ENCODE measurements at regions not wholly inside any gene's neighbourhood (a gene's known extent, or its start where the extent isn't known, plus 50 kb on each side); places are given as distances from the start of the nearest gene placed in this dataset.

GRCh38 chr1:182249201-182249676 is 142.4 kb downstream of the GLUL start (continued):
- TF ChIP-seq ZNF577 (CRISPR knock-in tag; IDR thresholded peaks at IDR 0.05; ENCODE audit: borderline replicate concordance, low read depth) (no peak), FOSL2 (CRISPR knock-in tag; IDR thresholded peaks at IDR 0.05) (peak; percentile 43; the same call in 1 of the 2 replicates), ISX (CRISPR knock-in tag; conservative IDR thresholded peaks at IDR 0.05) (no peak), SP2 (CRISPR knock-in tag; IDR thresholded peaks at IDR 0.05) (no peak), DZIP1 (CRISPR knock-in tag; IDR thresholded peaks at IDR 0.05) (no peak), ZNF460 (CRISPR knock-in tag; IDR thresholded peaks at IDR 0.05; ENCODE audit: borderline replicate concordance) (no peak), MAZ (IDR thresholded peaks at IDR 0.05; ENCODE audit: borderline replicate concordance, low read depth, low read length) (no peak), MAZ (CRISPR knock-in tag; IDR thresholded peaks at IDR 0.05; ENCODE audit: low read depth) (no peak), REXO4 (CRISPR knock-in tag; IDR thresholded peaks at IDR 0.05; ENCODE audit: borderline replicate concordance) (no peak), SPEN (CRISPR knock-in tag; IDR thresholded peaks at IDR 0.05; ENCODE audit: low read depth) (peak; percentile 37; the same call in 1 of the 2 replicates), ZMAT5 (CRISPR knock-in tag; IDR thresholded peaks at IDR 0.05; ENCODE audit: borderline replicate concordance, low read depth) (no peak), POLR2AphosphoS2 (IDR thresholded peaks at IDR 0.05; ENCODE audit: low read depth, low read length) (no peak), ZSCAN5A (CRISPR knock-in tag; IDR thresholded peaks at IDR 0.05; ENCODE audit: borderline replicate concordance) (no peak), SIN3B (IDR thresholded peaks at IDR 0.05; ENCODE audit: low read length) (no peak), ZNF614 (CRISPR knock-in tag; IDR thresholded peaks at IDR 0.05; ENCODE audit: borderline replicate concordance) (peak; percentile 82; the same call in 1 of the 2 replicates), YY1 (IDR thresholded peaks at IDR 0.05; ENCODE audit: insufficient read depth, insufficient replicate concordance, low read depth, low read length) (no peak), ZXDC (CRISPR knock-in tag; IDR thresholded peaks at IDR 0.05) (no peak), NCOR1 (IDR thresholded peaks at IDR 0.05; ENCODE audit: borderline replicate concordance, low read length) (no peak), TOE1 (CRISPR knock-in tag; IDR thresholded peaks at IDR 0.05) (no peak), ZMYM4 (CRISPR knock-in tag; IDR thresholded peaks at IDR 0.05) (peak; percentile 92), ZNF512 (CRISPR knock-in tag; IDR thresholded peaks at IDR 0.05) (no peak), RAD51 (IDR thresholded peaks at IDR 0.05; ENCODE audit: borderline replicate concordance) (no peak)
